ENCODE measurements at regions not wholly inside any gene's neighbourhood (a gene's known extent, or its start where the extent isn't known, plus 50 kb on each side); places are given as distances from the start of the nearest gene placed in this dataset.

GRCh38 chr7:153503093-153503492, 549.1 kb upstream of the DPP6 start:
- H3K4me3 ChIP-seq (ENCODE audit: low read depth, low read length), result no peak overlapping the region
- no peak for TF ChIP-seq CTCF (IDR thresholded peaks at IDR 0.05; ENCODE audit: low read depth, low read length)
- no peak for DNase-seq (ENCODE audit: low read depth, low spot score)
- in situ Hi-C loops (cut with HindIII; ENCODE audit: low sequenced_read_pairs), result no loop called here

- TF ChIP-seq CTCF (IDR thresholded peaks at IDR 0.05; ENCODE audit: low read depth, low read length), result no peak
- in situ Hi-C loops (cut with HindIII; ENCODE audit: low sequenced_read_pairs), result no loop called here
- no peak for DNase-seq (ENCODE audit: low read depth, low spot score)
- no peak overlapping the region for H3K4me3 ChIP-seq (ENCODE audit: low read depth, low read length)
Measured at GRCh38 chr7:153504288-153505075, 547.7 kb upstream of the DPP6 start.

GRCh38 chr7:153507885-153508284, 544.3 kb upstream of the DPP6 start:
- H3K4me3 ChIP-seq (ENCODE audit: low read depth, low read length), result no peak overlapping the region
- TF ChIP-seq CTCF (IDR thresholded peaks at IDR 0.05; ENCODE audit: low read depth, low read length), result no peak
- in situ Hi-C loops (cut with HindIII; ENCODE audit: low sequenced_read_pairs), result no loop called here
- DNase-seq (ENCODE audit: low read depth, low spot score), result no peak

GRCh38 chr7:153509768-153510167, 542.4 kb upstream of the DPP6 start:
- DNase-seq (ENCODE audit: low read depth, low spot score), result no peak
- TF ChIP-seq CTCF (IDR thresholded peaks at IDR 0.05; ENCODE audit: low read depth, low read length), result no peak
- in situ Hi-C loops (cut with HindIII; ENCODE audit: low sequenced_read_pairs), result no loop called here
- H3K4me3 ChIP-seq (ENCODE audit: low read depth, low read length), result no peak overlapping the region

- in situ Hi-C loops (cut with HindIII; ENCODE audit: low sequenced_read_pairs), result no loop called here
- no peak for DNase-seq (ENCODE audit: low read depth, low spot score)
- H3K4me3 ChIP-seq (ENCODE audit: low read depth, low read length), result no peak overlapping the region
- no peak for TF ChIP-seq CTCF (IDR thresholded peaks at IDR 0.05; ENCODE audit: low read depth, low read length)
Measured at GRCh38 chr7:153510674-153511073, 541.5 kb upstream of the DPP6 start.

GRCh38 chr7:153514032-153514431, 538.2 kb upstream of the DPP6 start:
- no peak for DNase-seq (ENCODE audit: low read depth, low spot score)
- in situ Hi-C loops (cut with HindIII; ENCODE audit: low sequenced_read_pairs), result no loop called here
- TF ChIP-seq CTCF (IDR thresholded peaks at IDR 0.05; ENCODE audit: low read depth, low read length), result no peak
- H3K4me3 ChIP-seq (ENCODE audit: low read depth, low read length), result no peak overlapping the region
